HL-60 (cell line): ENCODE measurements at regions not wholly inside any gene's neighbourhood (a gene's known extent, or its start where the extent isn't known, plus 50 kb on each side); places are given as distances from the start of the nearest gene placed in this dataset.

Experiments
- GABPA ChIP-seq: IDR thresholded peaks from 2 replicates; pipeline ENCODE4 v1.6.1; 2012; ENCODE audit warnings: low read depth
- POLR2AphosphoS5 ChIP-seq: IDR thresholded peaks from 2 replicates; pipeline ENCODE4 v1.6.1; 2012; ENCODE audit warnings: low read depth
- REST ChIP-seq: IDR thresholded peaks from 2 replicates; pipeline ENCODE4 v1.6.1; 2012; ENCODE audit warnings: low read depth; ENCODE audit not compliant: insufficient replicate concordance
- SPI1 ChIP-seq: IDR thresholded peaks from 2 replicates; pipeline ENCODE4 v1.6.1; 2012; ENCODE audit warnings: low read depth, mild to moderate bottlenecking, borderline replicate concordance
- TF ChIP-seq, protein P1 (sequence below): IDR thresholded peaks from one replicate; pipeline ENCODE4 v1.5.1; 2011; ENCODE audit warnings: low read length, control low read depth, inconsistent platforms; ENCODE audit not compliant: insufficient read depth

DNA sequence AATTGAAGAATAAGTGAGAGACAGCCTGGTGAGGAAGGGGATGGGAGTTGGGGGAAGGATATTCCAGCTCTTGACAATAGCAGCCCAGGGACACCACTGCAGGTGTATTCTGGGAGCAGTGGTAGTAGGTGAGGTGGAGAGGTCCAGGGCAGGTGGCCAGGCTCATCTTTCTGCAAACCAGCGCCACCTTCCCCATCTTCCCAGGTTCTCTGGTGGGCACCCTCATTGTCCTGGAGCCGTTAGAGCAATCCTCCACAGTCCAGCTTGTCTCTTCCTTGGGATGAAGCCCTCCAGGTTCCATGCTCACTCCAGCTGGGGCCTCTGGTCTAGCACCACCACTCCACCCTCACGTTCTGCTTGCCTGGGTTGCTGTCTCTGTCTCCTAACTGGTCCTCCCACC lies 97.0 kb downstream of the IER5 start:
- no peak for TF ChIP-seq POLR2AphosphoS5
- TF ChIP-seq, protein P1, sequence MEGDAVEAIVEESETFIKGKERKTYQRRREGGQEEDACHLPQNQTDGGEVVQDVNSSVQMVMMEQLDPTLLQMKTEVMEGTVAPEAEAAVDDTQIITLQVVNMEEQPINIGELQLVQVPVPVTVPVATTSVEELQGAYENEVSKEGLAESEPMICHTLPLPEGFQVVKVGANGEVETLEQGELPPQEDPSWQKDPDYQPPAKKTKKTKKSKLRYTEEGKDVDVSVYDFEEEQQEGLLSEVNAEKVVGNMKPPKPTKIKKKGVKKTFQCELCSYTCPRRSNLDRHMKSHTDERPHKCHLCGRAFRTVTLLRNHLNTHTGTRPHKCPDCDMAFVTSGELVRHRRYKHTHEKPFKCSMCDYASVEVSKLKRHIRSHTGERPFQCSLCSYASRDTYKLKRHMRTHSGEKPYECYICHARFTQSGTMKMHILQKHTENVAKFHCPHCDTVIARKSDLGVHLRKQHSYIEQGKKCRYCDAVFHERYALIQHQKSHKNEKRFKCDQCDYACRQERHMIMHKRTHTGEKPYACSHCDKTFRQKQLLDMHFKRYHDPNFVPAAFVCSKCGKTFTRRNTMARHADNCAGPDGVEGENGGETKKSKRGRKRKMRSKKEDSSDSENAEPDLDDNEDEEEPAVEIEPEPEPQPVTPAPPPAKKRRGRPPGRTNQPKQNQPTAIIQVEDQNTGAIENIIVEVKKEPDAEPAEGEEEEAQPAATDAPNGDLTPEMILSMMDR, result no peak
- TF ChIP-seq REST, result no peak
- no peak for TF ChIP-seq SPI1
- TF ChIP-seq GABPA, result no peak
